Panc1 (cell line): ENCODE measurements at regions not wholly inside any gene's neighbourhood (a gene's known extent, or its start where the extent isn't known, plus 50 kb on each side); places are given as distances from the start of the nearest gene placed in this dataset.
A peak's percentile ranks its signal among the peaks of the same experiment; 100 is the strongest.

ENCODE experiments used
- ATAC-seq: fragments of 200-7000 bp; cut with Tn5 transposase; 2 replicates; pipeline ENCODE4 v1.9.1; 2020; ENCODE audit warnings: mild to moderate bottlenecking, moderate library complexity
- BruUV-seq: library from RNA; stranded (reverse); fragments of 400-500 nt; replicated peaks from 2 replicates; lab custom pipeline; 2021; lab: Mats Ljungman, UMichigan
- CTCF ChIA-PET: fragments of 300-600 bp; sonication (Branson Sonifier 250); formaldehyde crosslinking; loops from one replicate; lab custom pipeline; 2022; ENCODE audit warnings: antibody characterized with exemption; lab: Charles Lee
- POLR2A ChIA-PET: fragments of 300-600 bp; sonication (Branson Sonifier 250); formaldehyde crosslinking; loops from one replicate; lab custom pipeline; 2022; ENCODE audit warnings: antibody characterized with exemption; lab: Charles Lee
- DNase-seq: peaks from one replicate; pipeline ENCODE4 v3.0.0-alpha.2; 2010; ENCODE audit warnings: low read depth, low spot score
- H3K27ac ChIP-seq: 2 replicates; pipeline ENCODE4 v1.5.1; 2011; ENCODE audit warnings: mild to moderate bottlenecking, low read length, inconsistent platforms
- H3K27me3 ChIP-seq: fragments of 200-500 bp; sonication (Bioruptor generic); 2 replicates; pipeline ENCODE4 v1.6.0; 2014; ENCODE audit warnings: low read length, inconsistent platforms; ENCODE audit not compliant: control insufficient read depth, insufficient read depth
- H3K36me3 ChIP-seq: fragments of 200-500 bp; sonication (Bioruptor generic); 2 replicates; pipeline ENCODE4 v1.5.1; 2014; ENCODE audit warnings: inconsistent platforms, mild to moderate bottlenecking, low read length, moderate library complexity; ENCODE audit not compliant: control insufficient read depth, insufficient read depth
- H3K4me1 ChIP-seq: 2 replicates; pipeline ENCODE4 v1.5.1; 2011; ENCODE audit warnings: inconsistent platforms, mild to moderate bottlenecking, low read length, moderate library complexity; ENCODE audit not compliant: control insufficient read depth, insufficient read depth
- H3K4me3 ChIP-seq, 2 experiments: 2 replicates each; pipeline ENCODE4 v1.5.1; 2011 to 2012; ENCODE audit warnings: low read depth in 2 of 2, low read length in 2 of 2, mild to moderate bottlenecking in 2 of 2, inconsistent platforms in 1 of 2, moderate library complexity in 1 of 2
- H3K9me3 ChIP-seq: fragments of 200-500 bp; sonication (Bioruptor generic); 2 replicates; pipeline ENCODE4 v1.5.1; 2014; ENCODE audit warnings: low read depth, mild to moderate bottlenecking, inconsistent platforms, low read length, moderate library complexity; ENCODE audit not compliant: control insufficient read depth, insufficient read depth
- POLR2AphosphoS5 ChIP-seq: IDR thresholded peaks from 2 replicates; pipeline ENCODE4 v1.6.1; 2012; ENCODE audit warnings: mild to moderate bottlenecking, low read depth, low read length, moderate library complexity
- SIN3A ChIP-seq: IDR thresholded peaks from 2 replicates; pipeline ENCODE4 v1.6.1; 2012; ENCODE audit warnings: low read depth, mild to moderate bottlenecking, low read length, moderate library complexity, borderline replicate concordance; ENCODE audit not compliant: insufficient read depth
- TCF7L2 ChIP-seq: IDR thresholded peaks from 2 replicates; pipeline ENCODE4 v1.6.1; 2011; ENCODE audit warnings: mild to moderate bottlenecking, low read depth, low read length, inconsistent platforms
- in situ Hi-C: cut with HindIII; loops from 2 replicates; pipeline ENCODE4 v1.10.0; 2016; ENCODE audit warnings: low sequenced_read_pairs, low pct_unique_long_range_greater_than_20kb
- intact Hi-C: fragments of 100-400 bp; cut with micrococcal nuclease; formaldehyde crosslinking; loops from one replicate; pipeline ENCODE4 v1.10.0; 2022; ENCODE audit not compliant: unreplicated experiment
- TF ChIP-seq, protein P1 (sequence below): fragments of 450-650 bp; IDR thresholded peaks from 2 replicates; pipeline ENCODE4 v1.5.1; 2017; ENCODE audit warnings: mild to moderate bottlenecking
- TF ChIP-seq, protein P2 (sequence below), 2 experiments: IDR thresholded peaks; 2 replicates each; pipeline ENCODE4 v1.6.1; 2011 to 2012; ENCODE audit warnings: low read depth in 2 of 2, control low read depth in 1 of 2, low read length in 1 of 2, mild to moderate bottlenecking in 1 of 2, moderate library complexity in 1 of 2; ENCODE audit not compliant: insufficient read depth in 1 of 2

DNA sequence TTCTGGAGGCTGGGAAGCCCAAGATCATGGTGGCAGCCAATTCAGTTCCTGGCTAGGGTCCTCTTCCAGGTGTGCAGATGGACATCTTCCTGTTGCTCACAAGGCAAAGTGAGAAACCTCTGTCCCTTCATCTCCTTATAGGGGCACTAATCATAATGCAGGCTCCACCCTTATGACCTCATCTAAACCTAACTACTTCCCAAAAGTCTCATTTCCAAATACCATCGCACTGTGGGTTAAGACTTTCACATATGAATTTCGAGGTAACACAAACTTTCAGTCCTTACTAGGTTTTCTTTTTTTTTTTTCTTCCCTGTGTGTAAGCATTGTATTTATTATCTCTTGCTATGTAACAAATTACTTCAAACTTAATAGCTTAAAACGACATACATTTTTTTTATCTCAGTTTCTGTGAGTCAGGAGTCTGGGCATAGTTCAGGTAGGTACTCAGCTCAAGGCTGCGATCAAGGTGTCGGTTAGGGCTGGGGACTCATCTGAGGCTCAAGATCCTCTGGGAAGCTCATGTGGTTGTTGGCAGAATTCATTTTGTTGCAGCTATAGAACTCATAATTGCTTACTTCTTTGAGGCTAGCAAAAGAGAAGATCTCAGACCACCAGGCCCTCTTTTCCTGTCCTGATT lies 204.7 kb upstream of the STK26 start:
- no TSS peak for BruUV-seq
- Histone ChIP-seq H3K36me3 (no peaks in the 10 kb centered on the region), H3K27ac (no peak overlapping the region), H3K4me1 (peaks cover 5% of the 10 kb centered on the region; the same call in 1 of the 2 replicates), H3K27me3 (no peaks in the 10 kb centered on the region), H3K4me3 (no peak overlapping the region), H3K9me3 (no peaks in the 10 kb centered on the region)
- intact Hi-C loops, result no loop called here
- ChIA-PET POLR2A (no interaction called here), CTCF (no interaction called here)
- TF ChIP-seq TCF7L2 (no peak), SIN3A (no peak), POLR2AphosphoS5 (no peak)
- TF ChIP-seq, protein P1, sequence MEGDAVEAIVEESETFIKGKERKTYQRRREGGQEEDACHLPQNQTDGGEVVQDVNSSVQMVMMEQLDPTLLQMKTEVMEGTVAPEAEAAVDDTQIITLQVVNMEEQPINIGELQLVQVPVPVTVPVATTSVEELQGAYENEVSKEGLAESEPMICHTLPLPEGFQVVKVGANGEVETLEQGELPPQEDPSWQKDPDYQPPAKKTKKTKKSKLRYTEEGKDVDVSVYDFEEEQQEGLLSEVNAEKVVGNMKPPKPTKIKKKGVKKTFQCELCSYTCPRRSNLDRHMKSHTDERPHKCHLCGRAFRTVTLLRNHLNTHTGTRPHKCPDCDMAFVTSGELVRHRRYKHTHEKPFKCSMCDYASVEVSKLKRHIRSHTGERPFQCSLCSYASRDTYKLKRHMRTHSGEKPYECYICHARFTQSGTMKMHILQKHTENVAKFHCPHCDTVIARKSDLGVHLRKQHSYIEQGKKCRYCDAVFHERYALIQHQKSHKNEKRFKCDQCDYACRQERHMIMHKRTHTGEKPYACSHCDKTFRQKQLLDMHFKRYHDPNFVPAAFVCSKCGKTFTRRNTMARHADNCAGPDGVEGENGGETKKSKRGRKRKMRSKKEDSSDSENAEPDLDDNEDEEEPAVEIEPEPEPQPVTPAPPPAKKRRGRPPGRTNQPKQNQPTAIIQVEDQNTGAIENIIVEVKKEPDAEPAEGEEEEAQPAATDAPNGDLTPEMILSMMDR, result no peak
- TF ChIP-seq, protein P2, sequence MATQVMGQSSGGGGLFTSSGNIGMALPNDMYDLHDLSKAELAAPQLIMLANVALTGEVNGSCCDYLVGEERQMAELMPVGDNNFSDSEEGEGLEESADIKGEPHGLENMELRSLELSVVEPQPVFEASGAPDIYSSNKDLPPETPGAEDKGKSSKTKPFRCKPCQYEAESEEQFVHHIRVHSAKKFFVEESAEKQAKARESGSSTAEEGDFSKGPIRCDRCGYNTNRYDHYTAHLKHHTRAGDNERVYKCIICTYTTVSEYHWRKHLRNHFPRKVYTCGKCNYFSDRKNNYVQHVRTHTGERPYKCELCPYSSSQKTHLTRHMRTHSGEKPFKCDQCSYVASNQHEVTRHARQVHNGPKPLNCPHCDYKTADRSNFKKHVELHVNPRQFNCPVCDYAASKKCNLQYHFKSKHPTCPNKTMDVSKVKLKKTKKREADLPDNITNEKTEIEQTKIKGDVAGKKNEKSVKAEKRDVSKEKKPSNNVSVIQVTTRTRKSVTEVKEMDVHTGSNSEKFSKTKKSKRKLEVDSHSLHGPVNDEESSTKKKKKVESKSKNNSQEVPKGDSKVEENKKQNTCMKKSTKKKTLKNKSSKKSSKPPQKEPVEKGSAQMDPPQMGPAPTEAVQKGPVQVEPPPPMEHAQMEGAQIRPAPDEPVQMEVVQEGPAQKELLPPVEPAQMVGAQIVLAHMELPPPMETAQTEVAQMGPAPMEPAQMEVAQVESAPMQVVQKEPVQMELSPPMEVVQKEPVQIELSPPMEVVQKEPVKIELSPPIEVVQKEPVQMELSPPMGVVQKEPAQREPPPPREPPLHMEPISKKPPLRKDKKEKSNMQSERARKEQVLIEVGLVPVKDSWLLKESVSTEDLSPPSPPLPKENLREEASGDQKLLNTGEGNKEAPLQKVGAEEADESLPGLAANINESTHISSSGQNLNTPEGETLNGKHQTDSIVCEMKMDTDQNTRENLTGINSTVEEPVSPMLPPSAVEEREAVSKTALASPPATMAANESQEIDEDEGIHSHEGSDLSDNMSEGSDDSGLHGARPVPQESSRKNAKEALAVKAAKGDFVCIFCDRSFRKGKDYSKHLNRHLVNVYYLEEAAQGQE (IDR thresholded peaks at IDR 0.05; ENCODE audit: insufficient read depth in 1 of 2, low read depth in 2 of 2, low read length in 1 of 2), result no peak
- in situ Hi-C loops, result no loop called here
- ATAC-seq, result no peak
- DNase-seq, result no peak

DNA sequence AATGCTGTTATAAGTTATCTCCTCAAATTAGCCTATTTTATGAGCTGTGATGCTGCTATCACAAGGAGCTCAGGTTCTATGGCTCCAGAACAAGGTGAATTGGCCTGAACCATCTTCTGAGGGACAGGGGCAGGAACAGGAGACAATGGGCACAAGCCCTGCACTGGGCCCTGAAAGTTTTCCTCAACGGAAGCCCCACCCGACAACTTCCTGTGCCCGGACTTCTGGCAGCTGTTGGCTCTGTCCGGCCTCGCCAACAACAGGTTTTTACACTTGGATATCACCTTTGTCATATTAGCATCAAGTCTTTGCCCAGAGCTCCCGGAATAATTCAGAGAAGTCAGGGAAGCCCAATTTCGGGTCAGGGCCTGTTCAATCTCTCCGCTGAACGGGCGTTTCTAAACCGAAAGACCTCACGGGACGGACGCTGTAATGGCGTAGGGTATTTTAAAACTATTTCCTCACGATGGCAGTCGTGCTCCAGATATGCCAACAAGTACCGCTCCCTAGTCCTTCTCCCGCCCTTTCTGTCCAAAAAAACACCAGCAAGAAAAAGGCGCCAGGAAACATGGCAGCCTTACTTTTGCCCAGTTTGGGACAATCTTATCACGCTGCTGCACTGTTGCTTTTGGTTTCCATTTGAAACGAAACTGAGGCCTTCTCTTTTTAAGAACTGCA lies 201.0 kb upstream of the STK26 start:
- H3K4me3 ChIP-seq, result peak overlapping the region in 1 of 2 experiments; percentile 16; a peak in 1 of 4 replicates
- CTCF ChIA-PET, result no interaction called here

More for the DNA sequence above, 201.0 kb upstream of the STK26 start:
- Histone ChIP-seq H3K27me3 (peaks cover 2% of the 10 kb centered on the region; the same call in 1 of the 2 replicates), H3K36me3 (no peaks in the 10 kb centered on the region), H3K4me1 (peaks cover 2% of the 10 kb centered on the region; the same call in 1 of the 2 replicates), H3K27ac (no peak overlapping the region), H3K9me3 (no peaks in the 10 kb centered on the region)
- TF ChIP-seq, protein P1, result no peak
- TF ChIP-seq SIN3A, result no peak
- no peak for TF ChIP-seq POLR2AphosphoS5
- TF ChIP-seq, protein P2 (IDR thresholded peaks at IDR 0.05; ENCODE audit: insufficient read depth in 1 of 2, low read depth in 2 of 2, low read length in 1 of 2), result no peak
- TF ChIP-seq TCF7L2, result no peak
- no TSS peak for BruUV-seq
- ATAC-seq (0 out of 2 replicates have a peak, but pooled peaks have one; percentile 34), DNase-seq (no peak)
- intact Hi-C loops, result no loop called here
- POLR2A ChIA-PET, result no interaction called here
- in situ Hi-C loops, result no loop called here
